Tibial nerve (tissue), 3 donors: ENCODE measurements at regions not wholly inside any gene's neighbourhood (a gene's known extent, or its start where the extent isn't known, plus 50 kb on each side); places are given as distances from the start of the nearest gene placed in this dataset.

Source experiments
- POLR2A ChIP-seq, 2 donors: fragments of 450-650 bp; IDR thresholded peaks; one replicate each; pipeline ENCODE4 v1.6.1; 2017; ENCODE audit warnings: antibody characterized with exemption in 2 of 2, mild to moderate bottlenecking in 2 of 2, moderate library complexity in 2 of 2
- TF ChIP-seq, protein P1 (sequence below), 5 experiments: fragments of 200-600 bp in 3 of 5; fragments of 450-650 bp in 2 of 5; sonication (generic) in 3 of 5; IDR thresholded peaks; one replicate each; pipeline ENCODE4 v1.5.1; 2016 to 2019; ENCODE audit warnings: antibody characterized with exemption in 5 of 5, mild to moderate bottlenecking in 3 of 5, moderate library complexity in 2 of 5

GRCh38 chr14:45946251-45946650 lies 693.2 kb upstream of the MIS18BP1 start:
- no peak for TF ChIP-seq POLR2A (IDR thresholded peaks at IDR 0.05)
- TF ChIP-seq, protein P1, sequence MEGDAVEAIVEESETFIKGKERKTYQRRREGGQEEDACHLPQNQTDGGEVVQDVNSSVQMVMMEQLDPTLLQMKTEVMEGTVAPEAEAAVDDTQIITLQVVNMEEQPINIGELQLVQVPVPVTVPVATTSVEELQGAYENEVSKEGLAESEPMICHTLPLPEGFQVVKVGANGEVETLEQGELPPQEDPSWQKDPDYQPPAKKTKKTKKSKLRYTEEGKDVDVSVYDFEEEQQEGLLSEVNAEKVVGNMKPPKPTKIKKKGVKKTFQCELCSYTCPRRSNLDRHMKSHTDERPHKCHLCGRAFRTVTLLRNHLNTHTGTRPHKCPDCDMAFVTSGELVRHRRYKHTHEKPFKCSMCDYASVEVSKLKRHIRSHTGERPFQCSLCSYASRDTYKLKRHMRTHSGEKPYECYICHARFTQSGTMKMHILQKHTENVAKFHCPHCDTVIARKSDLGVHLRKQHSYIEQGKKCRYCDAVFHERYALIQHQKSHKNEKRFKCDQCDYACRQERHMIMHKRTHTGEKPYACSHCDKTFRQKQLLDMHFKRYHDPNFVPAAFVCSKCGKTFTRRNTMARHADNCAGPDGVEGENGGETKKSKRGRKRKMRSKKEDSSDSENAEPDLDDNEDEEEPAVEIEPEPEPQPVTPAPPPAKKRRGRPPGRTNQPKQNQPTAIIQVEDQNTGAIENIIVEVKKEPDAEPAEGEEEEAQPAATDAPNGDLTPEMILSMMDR (IDR thresholded peaks at IDR 0.05), result no peak
